GM12864 (cell line): ENCODE measurements at regions not wholly inside any gene's neighbourhood (a gene's known extent, or its start where the extent isn't known, plus 50 kb on each side); places are given as distances from the start of the nearest gene placed in this dataset.
"Not testable (repeated sequence)": the region's sequence is repeated elsewhere in the genome, so short reads cannot be mapped to it uniquely, and the experiment has no call there.

Experiments
- DNase-seq: peaks from one replicate; pipeline ENCODE4 v3.0.0-alpha.2; 2011; ENCODE audit warnings: low read depth
- H3K4me3 ChIP-seq: 2 replicates; pipeline ENCODE4 v1.5.1; 2011; ENCODE audit warnings: mild to moderate bottlenecking, low read depth, low read length, control low read depth
- CTCF ChIP-seq: IDR thresholded peaks from 2 replicates; pipeline ENCODE4 v1.5.1; 2011; ENCODE audit warnings: low read depth, mild to moderate bottlenecking, moderate library complexity, low read length, control low read depth, inconsistent platforms; ENCODE audit errors: missing control alignments

GRCh38 chr6:85917522-85917921 is 274.8 kb upstream of the SYNCRIP start:
- TF ChIP-seq CTCF, result no peak
- DNase-seq, result no peak
- H3K4me3 ChIP-seq, result no peak overlapping the region

DNA sequence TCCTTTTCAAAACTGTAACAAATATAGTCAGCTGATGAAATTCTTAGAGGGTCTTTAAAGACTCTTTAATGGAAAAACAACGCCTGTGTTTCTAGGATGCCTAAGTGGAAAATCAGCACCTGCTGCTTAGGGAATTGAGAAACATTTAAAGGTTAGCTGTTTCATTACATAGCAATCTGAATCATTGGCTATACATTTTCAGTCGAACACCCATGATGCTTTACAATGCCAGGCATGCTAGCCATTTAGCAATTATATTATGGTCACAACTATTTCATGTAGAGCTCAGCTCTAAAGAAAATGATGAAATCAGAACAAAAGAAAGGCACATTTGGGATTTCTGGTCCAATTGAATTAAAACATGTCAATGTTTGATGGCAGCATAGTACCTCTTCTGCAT is 270.3 kb upstream of the SYNCRIP start:
- H3K4me3 ChIP-seq, result no peak overlapping the region
- DNase-seq, result no peak
- TF ChIP-seq CTCF, result no peak

- H3K4me3 ChIP-seq, result no peak overlapping the region
- no peak for DNase-seq
- TF ChIP-seq CTCF, result no peak
Observed at GRCh38 chr6:85912582-85912981, 269.9 kb upstream of the SYNCRIP start.

GRCh38 chr6:85911067-85911466 is 268.4 kb upstream of the SYNCRIP start:
- H3K4me3 ChIP-seq, result no peak overlapping the region
- no peak for DNase-seq
- TF ChIP-seq CTCF, result no peak

DNA sequence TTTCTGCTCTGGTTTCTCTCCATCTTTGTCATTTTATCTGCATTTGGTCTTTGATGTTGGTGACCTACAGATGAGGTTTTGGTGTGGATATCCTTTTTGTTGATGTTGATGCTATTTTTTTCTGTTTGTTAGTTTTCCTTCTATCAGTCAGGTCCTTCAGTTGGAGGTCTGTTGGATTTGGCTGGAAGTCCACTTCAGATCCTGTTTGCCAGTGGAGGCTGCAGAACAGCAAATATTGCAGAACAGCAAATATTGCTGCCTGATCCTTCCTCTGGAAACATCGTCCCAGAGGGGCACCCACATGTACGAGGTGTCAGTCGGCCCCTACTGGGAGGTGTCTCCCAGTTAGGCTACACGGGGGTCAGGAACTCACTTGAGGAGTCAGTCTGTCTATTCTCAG is 265.4 kb upstream of the SYNCRIP start:
- DNase-seq, H3K4me3 ChIP-seq: not testable (repeated sequence)

GRCh38 chr6:85892346-85892745 is 249.7 kb upstream of the SYNCRIP start:
- no peak for TF ChIP-seq CTCF
- DNase-seq, result no peak
- H3K4me3 ChIP-seq, result no peak overlapping the region

GRCh38 chr6:85887461-85887860 is 244.8 kb upstream of the SYNCRIP start:
- DNase-seq, result no peak
- no peak overlapping the region for H3K4me3 ChIP-seq

More at GRCh38 chr6:85887461-85887860, 244.8 kb upstream of the SYNCRIP start:
- TF ChIP-seq CTCF, result no peak
